Neuronal stem cell (in vitro differentiated cells): ENCODE measurements at regions not wholly inside any gene's neighbourhood (a gene's known extent, or its start where the extent isn't known, plus 50 kb on each side); places are given as distances from the start of the nearest gene placed in this dataset.

Source experiments
- DNase-seq: peaks from one replicate; pipeline ENCODE4 v3.0.0-alpha.2; 2013; ENCODE audit warnings: low spot score
- H2AFZ ChIP-seq: one replicate; pipeline ENCODE4 v1.6.1; 2013; ENCODE audit warnings: mild to moderate bottlenecking, low read length, inconsistent platforms
- H2AK5ac ChIP-seq: 2 replicates; pipeline ENCODE4 v1.6.1; 2013; ENCODE audit warnings: low read depth, mild to moderate bottlenecking, inconsistent platforms, low read length, moderate library complexity, mixed read lengths
- H2BK120ac ChIP-seq: 2 replicates; pipeline ENCODE4 v1.6.1; 2013; ENCODE audit warnings: low read depth, mild to moderate bottlenecking, inconsistent platforms, low read length, moderate library complexity, mixed read lengths
- H2BK12ac ChIP-seq: one replicate; pipeline ENCODE4 v1.6.1; 2013; ENCODE audit warnings: low read length, inconsistent platforms
- H2BK15ac ChIP-seq: 2 replicates; pipeline ENCODE4 v1.6.1; 2013; ENCODE audit warnings: mild to moderate bottlenecking, low read length, inconsistent platforms, mixed read lengths
- H2BK5ac ChIP-seq: one replicate; pipeline ENCODE4 v1.6.1; 2013; ENCODE audit warnings: inconsistent platforms, mild to moderate bottlenecking, low read length, moderate library complexity
- H3K14ac ChIP-seq: one replicate; pipeline ENCODE4 v1.6.1; 2013; ENCODE audit warnings: low read length, inconsistent platforms
- H3K18ac ChIP-seq: 2 replicates; pipeline ENCODE4 v1.6.1; 2013; ENCODE audit warnings: low read length, inconsistent platforms
- H3K23ac ChIP-seq: 2 replicates; pipeline ENCODE4 v1.6.1; 2013; ENCODE audit warnings: low read depth, mild to moderate bottlenecking, mixed read lengths, low read length, inconsistent platforms; ENCODE audit not compliant: poor library complexity
- H3K27ac ChIP-seq: replicated peaks from 3 replicates; pipeline ENCODE4 v1.5.1; 2013; ENCODE audit warnings: low read length, inconsistent platforms
- H3K27me3 ChIP-seq, 3 experiments: 2 replicates each; pipeline ENCODE4 v1.6.1; 2013; ENCODE audit warnings: low read length in 3 of 3, mild to moderate bottlenecking in 2 of 3, inconsistent platforms in 1 of 3, low read depth in 1 of 3, mixed read lengths in 1 of 3, moderate library complexity in 1 of 3; ENCODE audit not compliant: control insufficient read depth in 3 of 3, insufficient read depth in 3 of 3
- H3K36me3 ChIP-seq, 2 donors: replicated peaks in 1 of 2; 2 replicates each; pipeline ENCODE4 v1.6.1; 2013; ENCODE audit warnings: low read length in 2 of 2; ENCODE audit not compliant: control insufficient read depth in 2 of 2, insufficient read depth in 2 of 2
- H3K4ac ChIP-seq: 2 replicates; pipeline ENCODE4 v1.6.1; 2013; ENCODE audit warnings: inconsistent platforms, mild to moderate bottlenecking, low read length, moderate library complexity
- H3K4me1 ChIP-seq, 2 donors: 1 replicate in 1 of 2; 2 replicates in 1 of 2; pipeline ENCODE4 v1.6.1; 2013; ENCODE audit warnings: low read length in 2 of 2, low read depth in 1 of 2; ENCODE audit not compliant: control insufficient read depth in 2 of 2, insufficient read depth in 1 of 2
- H3K4me2 ChIP-seq: one replicate; pipeline ENCODE4 v1.6.1; 2013; ENCODE audit warnings: mild to moderate bottlenecking, low read length, inconsistent platforms; ENCODE audit not compliant: insufficient read depth, poor library complexity, severe bottlenecking
- H3K4me3 ChIP-seq, 2 donors: 2 replicates each; pipeline ENCODE4 v1.5.1; 2013; ENCODE audit warnings: low read length in 2 of 2, mild to moderate bottlenecking in 2 of 2, inconsistent platforms in 1 of 2, moderate library complexity in 1 of 2
- H3K79me1 ChIP-seq: one replicate; pipeline ENCODE4 v1.6.1; 2013; ENCODE audit warnings: low read depth, mild to moderate bottlenecking, inconsistent platforms, low read length, moderate library complexity
- H3K9ac ChIP-seq: one replicate; pipeline ENCODE4 v1.6.1; 2013; ENCODE audit warnings: mild to moderate bottlenecking, low read depth, low read length, inconsistent platforms; ENCODE audit not compliant: poor library complexity
- H3K9me3 ChIP-seq, 2 donors: replicated peaks in 1 of 2; 2 replicates each; pipeline versions ENCODE3 to v1.6.1; 2013; ENCODE audit warnings: low read length in 2 of 2, mild to moderate bottlenecking in 2 of 2, inconsistent platforms in 1 of 2, low read depth in 1 of 2, mixed read lengths in 1 of 2, moderate library complexity in 1 of 2; ENCODE audit not compliant: control insufficient read depth in 2 of 2, insufficient read depth in 1 of 2
- H4K8ac ChIP-seq: one replicate; pipeline ENCODE4 v1.6.1; 2013; ENCODE audit warnings: low read depth, mild to moderate bottlenecking, inconsistent platforms, low read length, moderate library complexity
- H4K91ac ChIP-seq: one replicate; pipeline ENCODE4 v1.6.1; 2013; ENCODE audit warnings: low read length, low read depth, mild to moderate bottlenecking, inconsistent platforms; ENCODE audit not compliant: poor library complexity
- WGBS, 2 donors: extraction: QIAGEN DNeasy Blood & Tissue Kit; methylation state at CpG; one replicate each; pipeline ENCODE4 v1.1.7; 2013; ENCODE audit warnings: missing lambda C conversion rate in 2 of 2, mixed read lengths in 1 of 2; ENCODE audit not compliant: insufficient read length in 2 of 2, insufficient replicate concordance in 1 of 2; ENCODE audit errors: extremely low coverage in 2 of 2; 5-methylcytosine and 5-hydroxymethylcytosine counted together

- no peaks in the 10 kb centered on the region for H3K27me3 ChIP-seq
- no peak overlapping the region for H2BK120ac ChIP-seq
- no peaks in the 10 kb centered on the region for H3K9me3 ChIP-seq
- no peak overlapping the region for H3K23ac ChIP-seq
- H2BK12ac ChIP-seq: no peak overlapping the region
- no peak overlapping the region for H2AFZ ChIP-seq
- H2AK5ac ChIP-seq: no peak overlapping the region
- no peak overlapping the region for H2BK15ac ChIP-seq
- WGBS, 2 donors: no CpG with 5 or more reads among the region's 4 CpGs
- H3K18ac ChIP-seq: no peak overlapping the region
- no peaks in the 10 kb centered on the region for H3K36me3 ChIP-seq
- H3K9ac ChIP-seq: no peak overlapping the region
- no peak overlapping the region for H3K14ac ChIP-seq
- H3K27ac ChIP-seq: no peak overlapping the region
- H3K4me1 ChIP-seq: no peaks in the 10 kb centered on the region
- no peak overlapping the region for H2BK5ac ChIP-seq
- H4K91ac ChIP-seq: no peak overlapping the region
- no peak overlapping the region for H4K8ac ChIP-seq
- no peaks in the 10 kb centered on the region for H3K79me1 ChIP-seq
- DNase-seq: no peak
- no peak overlapping the region for H3K4ac ChIP-seq
- H3K4me2 ChIP-seq: no peak overlapping the region
- no peak overlapping the region for H3K4me3 ChIP-seq
These were observed 125.2 kb upstream of the USP9X start for GRCh38 chrX:40960041-40960440.

- DNase-seq: no peak
- Histone ChIP-seq H3K27me3 (no peaks in the 10 kb centered on the region), H3K4me3 (no peak overlapping the region), H3K27ac (no peak overlapping the region), H2AFZ (no peak overlapping the region), H4K8ac (no peak overlapping the region), H4K91ac (no peak overlapping the region), H3K23ac (no peak overlapping the region), H3K4ac (no peak overlapping the region), H3K14ac (no peak overlapping the region), H2BK120ac (no peak overlapping the region), H3K9ac (no peak overlapping the region), H2BK5ac (no peak overlapping the region), H3K9me3 (no peaks in the 10 kb centered on the region), H2AK5ac (no peak overlapping the region), H2BK12ac (no peak overlapping the region), H3K79me1 (no peaks in the 10 kb centered on the region), H3K4me2 (no peak overlapping the region), H3K36me3 (no peaks in the 10 kb centered on the region), H2BK15ac (no peak overlapping the region), H3K18ac (no peak overlapping the region), H3K4me1 (no peaks in the 10 kb centered on the region)
- 100% methylated on average over 3 to 4 of the region's 12 CpGs for WGBS, 2 donors
These were observed 122.3 kb upstream of the USP9X start for GRCh38 chrX:40962793-40963407.

GRCh38 chrX:40964008-40964407 lies 121.2 kb upstream of the USP9X start:
- no peak overlapping the region for H3K4me2 ChIP-seq
- H3K27me3 ChIP-seq: no peaks in the 10 kb centered on the region
- no peak overlapping the region for H2BK12ac ChIP-seq
- H2BK5ac ChIP-seq: no peak overlapping the region
- H3K79me1 ChIP-seq: no peaks in the 10 kb centered on the region
- no peaks in the 10 kb centered on the region for H3K4me1 ChIP-seq
- no peak overlapping the region for H2AK5ac ChIP-seq
- no peak overlapping the region for H3K9ac ChIP-seq
- no peak overlapping the region for H3K23ac ChIP-seq
- H2BK120ac ChIP-seq: no peak overlapping the region
- DNase-seq: no peak
- H4K8ac ChIP-seq: no peak overlapping the region
- no peak overlapping the region for H2BK15ac ChIP-seq
- no peaks in the 10 kb centered on the region for H3K36me3 ChIP-seq
- H4K91ac ChIP-seq: no peak overlapping the region
- H3K14ac ChIP-seq: no peak overlapping the region
- H2AFZ ChIP-seq: no peak overlapping the region
- H3K4me3 ChIP-seq: no peak overlapping the region
- H3K4ac ChIP-seq: no peak overlapping the region
- H3K18ac ChIP-seq: no peak overlapping the region
- H3K27ac ChIP-seq: no peak overlapping the region
- WGBS, 2 donors: no CpG with 5 or more reads among the region's 1 CpG
- H3K9me3 ChIP-seq: no peaks in the 10 kb centered on the region

- Histone ChIP-seq H3K18ac (no peak overlapping the region), H3K4me3 (no peak overlapping the region), H3K27ac (no peak overlapping the region), H2AFZ (no peak overlapping the region), H2AK5ac (no peak overlapping the region), H3K14ac (no peak overlapping the region), H3K79me1 (no peaks in the 10 kb centered on the region), H2BK15ac (no peak overlapping the region), H3K9ac (no peak overlapping the region), H3K36me3 (no peaks in the 10 kb centered on the region), H2BK5ac (no peak overlapping the region), H3K27me3 (no peaks in the 10 kb centered on the region), H3K9me3 (no peaks in the 10 kb centered on the region), H4K8ac (no peak overlapping the region), H3K23ac (no peak overlapping the region), H2BK12ac (no peak overlapping the region), H3K4me2 (no peak overlapping the region), H3K4ac (no peak overlapping the region), H3K4me1 (no peaks in the 10 kb centered on the region), H2BK120ac (no peak overlapping the region), H4K91ac (no peak overlapping the region)
- WGBS, 2 donors: no CpG with 5 or more reads among the region's 4 CpGs
- DNase-seq: no peak
These were observed 120.3 kb upstream of the USP9X start for GRCh38 chrX:40964633-40965586.
